A549 (cell line): ENCODE measurements at regions not wholly inside any gene's neighbourhood (a gene's known extent, or its start where the extent isn't known, plus 50 kb on each side); places are given as distances from the start of the nearest gene placed in this dataset.

Experiments used
- ATAC-seq, 2 experiments: fragments of 200-7000 bp in 1 of 2; fragments of >200 bp in 1 of 2; cut with Nextera tagmentation in 1 of 2; cut with Tn5 transposase in 1 of 2; 3 replicates each; pipeline versions ENCODE4 v1.8.0 to v1.9.1; 2018 to 2020; ENCODE audit warnings: mild to moderate bottlenecking in 1 of 2, moderate library complexity in 1 of 2
- CTCF ChIA-PET: fragments of 300-600 bp; sonication (Branson Sonifier 250); formaldehyde crosslinking; extraction: SDS; loops from one replicate; lab custom pipeline; 2021; ENCODE audit warnings: antibody characterized with exemption, inconsistent platforms; lab: Yijun Ruan, JAX
- POLR2A ChIA-PET: fragments of 350-600 bp; formaldehyde crosslinking; extraction: SDS; loops from one replicate; lab custom pipeline; 2021; ENCODE audit warnings: antibody characterized with exemption, inconsistent platforms; lab: Yijun Ruan, JAX
- DNase-seq, 2 experiments: peaks; one replicate each; pipeline versions ENCODE4 v3.0.0 to v3.0.0-alpha.2; 2011 to 2016; ENCODE audit warnings: low read depth in 1 of 2, low spot score in 1 of 2
- FAIRE-seq: peaks from 2 replicates; lab custom pipeline; 2011; peaks lifted over from hg19 to GRCh38; lab: Jason Lieb, UNC
- H3K27ac ChIP-seq, 2 experiments: fragments of >200 bp; sonication (Bioruptor Twin); formaldehyde crosslinking; 3 replicates each; pipeline ENCODE4 v1.5.1; 2016 to 2017
- H3K4me1 ChIP-seq: fragments of >200 bp; sonication (Bioruptor Twin); formaldehyde crosslinking; 3 replicates; pipeline ENCODE4 v1.6.1; 2016
- H3K4me2 ChIP-seq: fragments of >200 bp; sonication (Bioruptor Twin); formaldehyde crosslinking; 3 replicates; pipeline ENCODE4 v1.6.1; 2016
- H3K4me3 ChIP-seq: fragments of >200 bp; sonication (Bioruptor Twin); formaldehyde crosslinking; 3 replicates; pipeline ENCODE4 v1.5.1; 2016
- H3K9me3 ChIP-seq: fragments of >200 bp; sonication (Bioruptor Twin); formaldehyde crosslinking; 3 replicates; pipeline ENCODE4 v1.6.1; 2016
- BHLHE40 ChIP-seq: IDR thresholded peaks from 2 replicates; pipeline ENCODE4 v1.6.1; 2012; ENCODE audit warnings: low read depth, low read length, inconsistent platforms
- CEBPB ChIP-seq, 2 experiments: fragments of >200 bp in 1 of 2; sonication (Bioruptor Twin) in 1 of 2; formaldehyde crosslinking in 1 of 2; IDR thresholded peaks; 2 replicates each; pipeline ENCODE4 v1.6.1; 2012 to 2016
- CHD4 ChIP-seq: fragments of 200-600 bp; sonication (generic); IDR thresholded peaks from 2 replicates; pipeline ENCODE4 v1.6.1; 2016; ENCODE audit warnings: antibody characterized with exemption, mild to moderate bottlenecking, borderline replicate concordance
- FOXS1 ChIP-seq: fragments of 250-450 bp; sonication (Bioruptor Pico); IDR thresholded peaks from 2 replicates; pipeline ENCODE4 v1.5.0; 2020; ENCODE audit warnings: mild to moderate bottlenecking, moderate library complexity
- GATA3 ChIP-seq: IDR thresholded peaks from 2 replicates; pipeline ENCODE4 v1.6.1; 2012; ENCODE audit warnings: borderline replicate concordance
- HEYL ChIP-seq: fragments of 250-450 bp; sonication (Bioruptor Pico); IDR thresholded peaks from 2 replicates; pipeline ENCODE4 v1.8.0; 2021; ENCODE audit warnings: mild to moderate bottlenecking, moderate library complexity
- HMGXB4 ChIP-seq: fragments of 250-450 bp; sonication (Bioruptor Pico); IDR thresholded peaks from 2 replicates; pipeline ENCODE4 v1.5.0; 2021; ENCODE audit warnings: mild to moderate bottlenecking, moderate library complexity, borderline replicate concordance
- HOXA7 ChIP-seq: fragments of 250-450 bp; sonication (Bioruptor Pico); IDR thresholded peaks from 2 replicates; pipeline ENCODE4 v1.5.0; 2020; ENCODE audit warnings: mild to moderate bottlenecking, moderate library complexity
- HOXB13 ChIP-seq: fragments of 250-450 bp; sonication (Bioruptor Pico); IDR thresholded peaks from 2 replicates; pipeline ENCODE4 v1.5.0; 2020; ENCODE audit warnings: low read depth, mild to moderate bottlenecking, moderate library complexity
- JUN ChIP-seq, 2 experiments: fragments of >200 bp; sonication (Bioruptor Twin); formaldehyde crosslinking; IDR thresholded peaks; 2 replicates in 1 of 2; 3 replicates in 1 of 2; pipeline ENCODE4 v1.6.1; 2016 to 2017
- JUNB ChIP-seq: fragments of >200 bp; sonication (Bioruptor Twin); formaldehyde crosslinking; IDR thresholded peaks from 2 replicates; pipeline ENCODE4 v1.6.1; 2016
- MAZ ChIP-seq: fragments of 150-350 bp; IDR thresholded peaks from 2 replicates; pipeline ENCODE4 v1.6.1; 2014; ENCODE audit warnings: antibody characterized with exemption, low read depth, low read length, borderline replicate concordance
- NFE2L2 ChIP-seq: fragments of 150-350 bp; conservative IDR thresholded peaks from 2 replicates; pipeline ENCODE4 v1.6.1; 2014; ENCODE audit warnings: low read length
- NPAS2 ChIP-seq: fragments of 250-450 bp; sonication (Bioruptor Pico); IDR thresholded peaks from 2 replicates; pipeline ENCODE4 v1.8.0; 2022; ENCODE audit warnings: mild to moderate bottlenecking, moderate library complexity, borderline replicate concordance
- RFX5 ChIP-seq: fragments of 450-650 bp; IDR thresholded peaks from 2 replicates; pipeline ENCODE4 v1.7.1; 2014; ENCODE audit warnings: antibody characterized with exemption, mild to moderate bottlenecking, moderate library complexity
- USF2 ChIP-seq: fragments of 450-650 bp; IDR thresholded peaks from 2 replicates; pipeline ENCODE4 v1.6.1; 2014; ENCODE audit warnings: antibody characterized with exemption
- ZC3H11A ChIP-seq: fragments of 450-650 bp; IDR thresholded peaks from 2 replicates; pipeline ENCODE4 v1.6.1; 2014; ENCODE audit warnings: antibody characterized with exemption, mild to moderate bottlenecking
- ZNF302 ChIP-seq: fragments of 250-450 bp; sonication (Bioruptor Pico); IDR thresholded peaks from 2 replicates; pipeline ENCODE4 v1.9.0; 2021; ENCODE audit warnings: inconsistent platforms, mild to moderate bottlenecking, moderate library complexity
- WGBS: methylation state at CpG from one replicate; pipeline ENCODE4 v1.1.6; 2017; ENCODE audit errors: missing lambda C conversion rate; 5-methylcytosine and 5-hydroxymethylcytosine counted together
- TF ChIP-seq, protein P1 (sequence below): IDR thresholded peaks from 2 replicates; pipeline ENCODE4 v1.6.1; 2012; ENCODE audit warnings: low read depth, borderline replicate concordance
- TF ChIP-seq, protein P2 (sequence below): fragments of 150-350 bp; IDR thresholded peaks from 2 replicates; pipeline ENCODE4 v1.6.1; 2014; ENCODE audit warnings: low read depth, mild to moderate bottlenecking, low read length
- TF ChIP-seq, protein P3 (sequence below): fragments of 250-450 bp; sonication (Bioruptor Pico); IDR thresholded peaks from 2 replicates; pipeline ENCODE4 v1.5.0; 2020; ENCODE audit warnings: low read depth, mild to moderate bottlenecking, moderate library complexity
- TF ChIP-seq, protein P4 (sequence below): fragments of 200-600 bp; sonication (generic); IDR thresholded peaks from 2 replicates; pipeline ENCODE4 v1.6.1; 2016; ENCODE audit warnings: antibody characterized with exemption, mild to moderate bottlenecking, moderate library complexity

DNA sequence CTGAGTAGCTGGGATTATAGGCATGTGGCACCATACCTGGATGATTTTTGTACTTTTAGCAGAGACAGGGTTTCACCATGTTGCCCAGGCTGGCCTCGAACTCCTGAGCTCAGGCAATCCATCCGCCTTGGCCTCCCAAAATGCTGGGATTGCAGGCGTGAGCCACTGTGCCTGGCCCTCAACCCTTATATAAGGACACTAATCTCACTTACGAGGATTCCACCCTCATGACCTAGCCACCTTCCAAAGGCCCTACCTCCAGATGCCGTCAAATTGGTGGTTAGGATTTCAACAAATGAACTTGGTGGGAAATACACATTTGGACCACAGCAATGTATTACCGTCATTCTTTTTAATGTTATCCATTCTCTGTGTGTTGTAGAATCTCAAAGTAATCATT, 61.0 kb downstream of the ING1 start (continued):
- TF ChIP-seq HMGXB4 (CRISPR knock-in tag) = no peak

DNA sequence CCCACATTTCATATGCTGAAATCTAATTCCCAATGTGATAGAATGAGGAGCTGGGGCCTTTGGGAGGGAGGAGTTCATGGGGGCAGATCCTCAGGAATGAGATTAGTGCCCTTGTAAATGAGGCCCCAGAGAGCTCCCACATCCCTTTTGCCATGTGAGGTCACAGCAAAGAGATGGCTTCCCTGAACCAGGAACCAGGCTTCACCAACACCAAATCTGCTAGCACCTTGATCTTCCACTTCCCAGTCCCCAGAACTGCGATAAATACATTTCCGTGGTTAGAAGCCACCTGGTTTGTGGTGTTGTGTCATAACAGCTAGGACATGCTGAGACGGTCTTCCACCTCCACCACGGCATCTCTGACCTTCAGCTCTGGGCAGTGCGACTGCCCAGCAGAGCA, 62.1 kb downstream of the ING1 start:
- WGBS = 87% methylated on average over 5 of the region's 5 CpGs
- Histone ChIP-seq H3K4me1 (no peaks in the 10 kb centered on the region), H3K27ac (no peak overlapping the region), H3K4me3 (no peak overlapping the region), H3K9me3 (no peaks in the 10 kb centered on the region), H3K4me2 (no peak overlapping the region)
- ChIA-PET CTCF (interaction anchor here (0.6 to 1.0 kb wide), 2 partner anchors 85 to 1859 kb away, joined by 3 read pairs; no protein-coding TSS in a partner anchor), POLR2A (no interaction called here)
- TF ChIP-seq, protein P1, sequence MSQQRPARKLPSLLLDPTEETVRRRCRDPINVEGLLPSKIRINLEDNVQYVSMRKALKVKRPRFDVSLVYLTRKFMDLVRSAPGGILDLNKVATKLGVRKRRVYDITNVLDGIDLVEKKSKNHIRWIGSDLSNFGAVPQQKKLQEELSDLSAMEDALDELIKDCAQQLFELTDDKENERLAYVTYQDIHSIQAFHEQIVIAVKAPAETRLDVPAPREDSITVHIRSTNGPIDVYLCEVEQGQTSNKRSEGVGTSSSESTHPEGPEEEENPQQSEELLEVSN = no peak
- TF ChIP-seq FOXS1 = no peak
- TF ChIP-seq ZNF302 (CRISPR knock-in tag) = no peak
- TF ChIP-seq RFX5 = no peak
- TF ChIP-seq ZC3H11A = no peak
- TF ChIP-seq HOXB13 = no peak
- no peak for TF ChIP-seq CHD4
- TF ChIP-seq USF2 = no peak
- no peak for TF ChIP-seq GATA3
- no peak for TF ChIP-seq JUN (IDR thresholded peaks at IDR 0.05)
- TF ChIP-seq HOXA7 (CRISPR knock-in tag) = no peak
- no peak for TF ChIP-seq HEYL (CRISPR knock-in tag)
- no peak for TF ChIP-seq BHLHE40
- TF ChIP-seq CEBPB (IDR thresholded peaks at IDR 0.05) = no peak
- TF ChIP-seq NPAS2 (CRISPR knock-in tag) = no peak
- no peak for TF ChIP-seq NFE2L2
- no peak for TF ChIP-seq MAZ
- TF ChIP-seq JUNB = no peak
- TF ChIP-seq, protein P2, sequence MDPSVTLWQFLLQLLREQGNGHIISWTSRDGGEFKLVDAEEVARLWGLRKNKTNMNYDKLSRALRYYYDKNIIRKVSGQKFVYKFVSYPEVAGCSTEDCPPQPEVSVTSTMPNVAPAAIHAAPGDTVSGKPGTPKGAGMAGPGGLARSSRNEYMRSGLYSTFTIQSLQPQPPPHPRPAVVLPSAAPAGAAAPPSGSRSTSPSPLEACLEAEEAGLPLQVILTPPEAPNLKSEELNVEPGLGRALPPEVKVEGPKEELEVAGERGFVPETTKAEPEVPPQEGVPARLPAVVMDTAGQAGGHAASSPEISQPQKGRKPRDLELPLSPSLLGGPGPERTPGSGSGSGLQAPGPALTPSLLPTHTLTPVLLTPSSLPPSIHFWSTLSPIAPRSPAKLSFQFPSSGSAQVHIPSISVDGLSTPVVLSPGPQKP = no peak
- no peak for FAIRE-seq
- no peak for ATAC-seq
- no peak for DNase-seq

DNA sequence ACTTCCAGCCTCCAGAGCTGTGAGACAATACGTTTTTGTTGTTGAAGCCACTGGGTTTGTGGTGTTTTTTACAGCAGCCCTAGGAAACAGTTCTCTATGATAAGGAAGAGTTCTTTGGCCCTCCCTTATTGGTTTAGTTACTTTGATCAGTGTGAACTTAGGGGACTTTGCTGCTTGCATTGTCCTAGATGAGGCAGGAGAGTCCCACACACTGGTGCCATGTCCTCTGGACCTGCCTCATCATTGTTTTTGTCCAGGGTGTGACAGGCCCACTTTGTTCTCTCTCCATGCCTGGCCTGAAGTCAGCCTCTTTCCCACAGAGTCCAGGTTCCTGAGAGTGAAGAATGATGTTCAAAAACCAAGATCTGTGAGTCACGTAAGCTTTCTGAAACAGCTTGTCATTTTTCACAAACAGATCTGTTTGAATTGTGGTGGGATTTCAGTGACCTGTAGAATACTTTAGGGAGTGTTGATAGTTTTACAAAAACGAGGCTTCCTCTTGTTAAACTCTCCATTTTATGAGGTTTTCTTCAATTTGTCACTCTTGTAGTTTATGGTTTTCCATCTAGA, 63.8 kb downstream of the ING1 start:
- no peak overlapping the region for H3K4me2 ChIP-seq
- FAIRE-seq (no peak), ATAC-seq (no peak), DNase-seq (no peak)
- TF ChIP-seq, protein P2 = no peak
- TF ChIP-seq, protein P3, sequence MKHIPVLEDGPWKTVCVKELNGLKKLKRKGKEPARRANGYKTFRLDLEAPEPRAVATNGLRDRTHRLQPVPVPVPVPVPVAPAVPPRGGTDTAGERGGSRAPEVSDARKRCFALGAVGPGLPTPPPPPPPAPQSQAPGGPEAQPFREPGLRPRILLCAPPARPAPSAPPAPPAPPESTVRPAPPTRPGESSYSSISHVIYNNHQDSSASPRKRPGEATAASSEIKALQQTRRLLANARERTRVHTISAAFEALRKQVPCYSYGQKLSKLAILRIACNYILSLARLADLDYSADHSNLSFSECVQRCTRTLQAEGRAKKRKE (CRISPR knock-in tag) = no peak
- TF ChIP-seq ZC3H11A = no peak
- TF ChIP-seq, protein P4, sequence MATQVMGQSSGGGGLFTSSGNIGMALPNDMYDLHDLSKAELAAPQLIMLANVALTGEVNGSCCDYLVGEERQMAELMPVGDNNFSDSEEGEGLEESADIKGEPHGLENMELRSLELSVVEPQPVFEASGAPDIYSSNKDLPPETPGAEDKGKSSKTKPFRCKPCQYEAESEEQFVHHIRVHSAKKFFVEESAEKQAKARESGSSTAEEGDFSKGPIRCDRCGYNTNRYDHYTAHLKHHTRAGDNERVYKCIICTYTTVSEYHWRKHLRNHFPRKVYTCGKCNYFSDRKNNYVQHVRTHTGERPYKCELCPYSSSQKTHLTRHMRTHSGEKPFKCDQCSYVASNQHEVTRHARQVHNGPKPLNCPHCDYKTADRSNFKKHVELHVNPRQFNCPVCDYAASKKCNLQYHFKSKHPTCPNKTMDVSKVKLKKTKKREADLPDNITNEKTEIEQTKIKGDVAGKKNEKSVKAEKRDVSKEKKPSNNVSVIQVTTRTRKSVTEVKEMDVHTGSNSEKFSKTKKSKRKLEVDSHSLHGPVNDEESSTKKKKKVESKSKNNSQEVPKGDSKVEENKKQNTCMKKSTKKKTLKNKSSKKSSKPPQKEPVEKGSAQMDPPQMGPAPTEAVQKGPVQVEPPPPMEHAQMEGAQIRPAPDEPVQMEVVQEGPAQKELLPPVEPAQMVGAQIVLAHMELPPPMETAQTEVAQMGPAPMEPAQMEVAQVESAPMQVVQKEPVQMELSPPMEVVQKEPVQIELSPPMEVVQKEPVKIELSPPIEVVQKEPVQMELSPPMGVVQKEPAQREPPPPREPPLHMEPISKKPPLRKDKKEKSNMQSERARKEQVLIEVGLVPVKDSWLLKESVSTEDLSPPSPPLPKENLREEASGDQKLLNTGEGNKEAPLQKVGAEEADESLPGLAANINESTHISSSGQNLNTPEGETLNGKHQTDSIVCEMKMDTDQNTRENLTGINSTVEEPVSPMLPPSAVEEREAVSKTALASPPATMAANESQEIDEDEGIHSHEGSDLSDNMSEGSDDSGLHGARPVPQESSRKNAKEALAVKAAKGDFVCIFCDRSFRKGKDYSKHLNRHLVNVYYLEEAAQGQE = no peak
- H3K27ac ChIP-seq = no peak overlapping the region
- H3K4me1 ChIP-seq = no peaks in the 10 kb centered on the region
- H3K4me3 ChIP-seq = no peak overlapping the region
- WGBS = 33% methylated on average over 3 of the region's 3 CpGs
- no peaks in the 10 kb centered on the region for H3K9me3 ChIP-seq
- CTCF ChIA-PET = no interaction called here
- POLR2A ChIA-PET = no interaction called here
